OCI-LY7 (cell line): ENCODE measurements at regions not wholly inside any gene's neighbourhood (a gene's known extent, or its start where the extent isn't known, plus 50 kb on each side); places are given as distances from the start of the nearest gene placed in this dataset.

ENCODE experiments used
- EZH2phosphoT487 ChIP-seq: fragments of 200-600 bp; sonication (generic); IDR thresholded peaks from 2 replicates; pipeline ENCODE4 v1.6.1; 2018; ENCODE audit warnings: low read depth, borderline replicate concordance, mild to moderate bottlenecking, mixed run types, antibody characterized with exemption, low read length, moderate library complexity, mixed read lengths
- TF ChIP-seq, protein P1 (sequence below): fragments of 200-600 bp; sonication (generic); conservative IDR thresholded peaks from 2 replicates; pipeline ENCODE4 v1.5.1; 2014; ENCODE audit warnings: mild to moderate bottlenecking, antibody characterized with exemption, low read length, moderate library complexity, mixed read lengths

DNA sequence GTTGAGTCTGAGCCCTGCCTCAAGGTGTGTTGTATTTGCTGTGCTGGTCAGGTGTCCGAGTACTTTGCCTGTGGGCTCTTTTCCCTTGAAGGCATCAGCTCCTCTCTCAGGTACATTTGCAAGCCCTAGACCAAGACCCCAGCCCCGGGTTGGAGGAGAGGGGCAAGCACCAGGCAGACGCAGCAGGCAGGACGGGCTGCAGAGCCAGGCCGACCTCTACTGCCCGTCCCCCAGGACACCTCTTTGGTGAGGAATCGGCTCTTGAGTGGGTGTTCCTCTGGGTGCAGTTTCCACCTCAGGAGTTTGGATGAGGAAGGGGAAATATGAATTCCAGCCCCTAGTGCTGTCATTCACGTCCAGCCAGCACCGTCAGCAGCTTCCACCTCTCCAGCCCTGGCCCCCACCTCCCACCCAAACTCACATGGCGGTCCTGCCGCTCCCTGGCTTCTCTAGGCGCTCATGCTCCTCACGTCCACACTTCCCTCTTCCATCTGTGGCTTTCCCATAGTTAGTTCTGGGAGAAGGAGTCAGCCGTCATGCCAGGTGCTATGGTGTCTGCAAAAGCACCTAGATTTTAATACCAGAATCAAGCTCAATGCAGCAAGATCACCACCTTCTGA lies 183.9 kb downstream of the DLL1 start:
- TF ChIP-seq, protein P1, sequence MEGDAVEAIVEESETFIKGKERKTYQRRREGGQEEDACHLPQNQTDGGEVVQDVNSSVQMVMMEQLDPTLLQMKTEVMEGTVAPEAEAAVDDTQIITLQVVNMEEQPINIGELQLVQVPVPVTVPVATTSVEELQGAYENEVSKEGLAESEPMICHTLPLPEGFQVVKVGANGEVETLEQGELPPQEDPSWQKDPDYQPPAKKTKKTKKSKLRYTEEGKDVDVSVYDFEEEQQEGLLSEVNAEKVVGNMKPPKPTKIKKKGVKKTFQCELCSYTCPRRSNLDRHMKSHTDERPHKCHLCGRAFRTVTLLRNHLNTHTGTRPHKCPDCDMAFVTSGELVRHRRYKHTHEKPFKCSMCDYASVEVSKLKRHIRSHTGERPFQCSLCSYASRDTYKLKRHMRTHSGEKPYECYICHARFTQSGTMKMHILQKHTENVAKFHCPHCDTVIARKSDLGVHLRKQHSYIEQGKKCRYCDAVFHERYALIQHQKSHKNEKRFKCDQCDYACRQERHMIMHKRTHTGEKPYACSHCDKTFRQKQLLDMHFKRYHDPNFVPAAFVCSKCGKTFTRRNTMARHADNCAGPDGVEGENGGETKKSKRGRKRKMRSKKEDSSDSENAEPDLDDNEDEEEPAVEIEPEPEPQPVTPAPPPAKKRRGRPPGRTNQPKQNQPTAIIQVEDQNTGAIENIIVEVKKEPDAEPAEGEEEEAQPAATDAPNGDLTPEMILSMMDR, result no peak
- TF ChIP-seq EZH2phosphoT487, result no peak
